Peyer's patch (tissue), 4 donors: ENCODE measurements at regions not wholly inside any gene's neighbourhood (a gene's known extent, or its start where the extent isn't known, plus 50 kb on each side); places are given as distances from the start of the nearest gene placed in this dataset.

Experiments used
- POLR2A ChIP-seq, 2 donors: fragments of 450-650 bp; IDR thresholded peaks; one replicate each; pipeline ENCODE4 v1.5.1; 2017; ENCODE audit warnings: antibody characterized with exemption in 2 of 2, mild to moderate bottlenecking in 2 of 2, moderate library complexity in 2 of 2
- TF ChIP-seq, protein P1 (sequence below), 6 experiments: fragments of 450-650 bp in 4 of 6; fragments of 200-600 bp in 2 of 6; sonication (generic) in 1 of 6; IDR thresholded peaks; one replicate each; pipeline ENCODE4 v1.5.1; 2017 to 2019; ENCODE audit warnings: antibody characterized with exemption in 6 of 6, mild to moderate bottlenecking in 3 of 6, moderate library complexity in 1 of 6

DNA sequence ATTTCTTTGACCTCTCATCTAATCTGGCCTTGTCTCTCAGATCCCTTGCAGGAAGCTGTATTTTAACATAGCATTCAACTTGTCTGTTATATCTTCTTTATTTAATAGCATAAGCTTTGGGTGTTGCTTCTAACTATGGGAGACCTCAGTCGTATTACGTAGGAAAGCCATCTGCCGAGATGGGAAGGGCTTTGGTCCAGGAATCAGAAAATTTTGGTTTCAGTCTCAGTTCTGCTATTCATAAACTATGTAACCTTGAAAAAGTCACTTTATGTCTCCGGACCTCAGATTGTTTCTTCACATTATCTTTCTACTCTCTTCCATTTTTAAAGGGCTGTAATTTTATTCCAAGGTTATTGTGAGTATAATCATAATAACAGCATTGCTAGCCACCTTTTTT, 297.7 kb downstream of the SATB2 start:
- TF ChIP-seq, protein P1, sequence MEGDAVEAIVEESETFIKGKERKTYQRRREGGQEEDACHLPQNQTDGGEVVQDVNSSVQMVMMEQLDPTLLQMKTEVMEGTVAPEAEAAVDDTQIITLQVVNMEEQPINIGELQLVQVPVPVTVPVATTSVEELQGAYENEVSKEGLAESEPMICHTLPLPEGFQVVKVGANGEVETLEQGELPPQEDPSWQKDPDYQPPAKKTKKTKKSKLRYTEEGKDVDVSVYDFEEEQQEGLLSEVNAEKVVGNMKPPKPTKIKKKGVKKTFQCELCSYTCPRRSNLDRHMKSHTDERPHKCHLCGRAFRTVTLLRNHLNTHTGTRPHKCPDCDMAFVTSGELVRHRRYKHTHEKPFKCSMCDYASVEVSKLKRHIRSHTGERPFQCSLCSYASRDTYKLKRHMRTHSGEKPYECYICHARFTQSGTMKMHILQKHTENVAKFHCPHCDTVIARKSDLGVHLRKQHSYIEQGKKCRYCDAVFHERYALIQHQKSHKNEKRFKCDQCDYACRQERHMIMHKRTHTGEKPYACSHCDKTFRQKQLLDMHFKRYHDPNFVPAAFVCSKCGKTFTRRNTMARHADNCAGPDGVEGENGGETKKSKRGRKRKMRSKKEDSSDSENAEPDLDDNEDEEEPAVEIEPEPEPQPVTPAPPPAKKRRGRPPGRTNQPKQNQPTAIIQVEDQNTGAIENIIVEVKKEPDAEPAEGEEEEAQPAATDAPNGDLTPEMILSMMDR (IDR thresholded peaks at IDR 0.05): no peak
- no peak for TF ChIP-seq POLR2A (IDR thresholded peaks at IDR 0.05)
